SH-SY5Y (cell line): ENCODE measurements at regions not wholly inside any gene's neighbourhood (a gene's known extent, or its start where the extent isn't known, plus 50 kb on each side); places are given as distances from the start of the nearest gene placed in this dataset.

Source experiments
- GATA2 ChIP-seq: IDR thresholded peaks from 2 replicates; pipeline ENCODE4 v1.6.1; 2011; ENCODE audit warnings: mild to moderate bottlenecking, low read depth, low read length
- GATA3 ChIP-seq: IDR thresholded peaks from 2 replicates; pipeline ENCODE4 v1.6.1; 2011; ENCODE audit warnings: low read depth, mild to moderate bottlenecking, low read length, moderate library complexity

DNA sequence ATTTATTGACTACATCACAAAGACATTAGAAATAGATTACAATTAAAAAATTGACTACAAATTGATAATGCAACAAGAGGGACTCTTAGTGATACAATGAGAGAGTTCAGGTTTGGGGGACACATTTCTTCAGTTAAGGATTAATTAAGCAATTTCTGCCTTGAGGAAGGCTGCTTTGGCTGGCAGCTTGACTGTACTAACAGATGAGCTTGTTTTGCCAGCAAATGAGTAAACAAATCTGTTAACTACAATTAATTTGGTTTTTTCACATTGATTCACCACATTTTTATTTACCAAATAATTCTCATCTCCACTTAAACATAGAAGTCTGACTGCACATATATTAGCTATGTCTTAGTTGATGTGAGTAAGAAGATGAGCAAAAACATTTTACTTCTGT is 183.6 kb upstream of the ZNF385D start:
- no peak for TF ChIP-seq GATA3
- TF ChIP-seq GATA2 = no peak
